T-helper 17 cell (primary cell): ENCODE measurements at regions not wholly inside any gene's neighbourhood (a gene's known extent, or its start where the extent isn't known, plus 50 kb on each side); places are given as distances from the start of the nearest gene placed in this dataset.

ENCODE experiments used
- ATAC-seq: fragments of 150-1000 bp; cut with Tn5 transposase; 2 replicates; pipeline ENCODE4 v1.10.0; 2021; ENCODE audit warnings: mild to moderate bottlenecking, moderate library complexity
- DNase-seq, 3 donors: peaks; one replicate each; pipeline versions ENCODE4 v3.0.0 to v3.0.0-alpha.2; 2020 to 2021
- H3K9me3 ChIP-seq: one replicate; pipeline ENCODE4 v1.7.0; 2013; ENCODE audit warnings: low read length, mild to moderate bottlenecking; ENCODE audit not compliant: control insufficient read depth, poor library complexity, severe bottlenecking
- H3K27ac Mint-ChIP-seq: one replicate; pipeline ENCODE4 v1.8.0; 2022; ENCODE audit warnings: mild to moderate bottlenecking, moderate library complexity, mixed read lengths
- H3K27me3 Mint-ChIP-seq: one replicate; pipeline ENCODE4 v1.8.0; 2022; ENCODE audit warnings: mixed read lengths
- H3K36me3 Mint-ChIP-seq: one replicate; pipeline ENCODE4 v1.8.0; 2022; ENCODE audit warnings: low read depth, mixed read lengths
- H3K4me1 Mint-ChIP-seq: one replicate; pipeline ENCODE4 v1.8.0; 2022; ENCODE audit warnings: mild to moderate bottlenecking, mixed read lengths
- H3K4me3 Mint-ChIP-seq: one replicate; pipeline ENCODE4 v1.8.0; 2022; ENCODE audit warnings: mild to moderate bottlenecking, moderate library complexity, mixed read lengths

DNA sequence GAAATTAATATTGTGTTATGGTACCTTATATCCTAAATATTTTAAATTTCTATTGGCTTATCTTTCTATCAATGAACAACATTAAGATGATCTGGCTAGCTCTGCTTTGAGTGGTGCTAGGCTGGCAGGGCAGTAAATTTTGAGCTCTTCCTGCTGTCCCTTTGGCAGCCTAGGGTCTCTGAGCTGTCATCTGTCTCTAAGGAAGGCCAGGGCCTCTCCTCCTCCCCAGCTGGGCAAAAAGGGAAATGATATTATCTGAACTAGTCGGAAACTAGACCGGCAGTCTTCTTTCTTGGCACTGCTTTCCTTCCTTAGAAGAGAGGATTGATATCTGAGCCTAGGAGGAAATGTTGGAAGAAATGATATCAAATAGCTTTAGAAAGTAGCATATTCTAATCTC lies 176.7 kb upstream of the BTBD3 start:
- Mint-ChIP-seq H3K4me3 (no peak overlapping the region), H3K27me3 (no peaks in the 10 kb centered on the region), H3K4me1 (no peaks in the 10 kb centered on the region), H3K27ac (no peak overlapping the region), H3K36me3 (no peaks in the 10 kb centered on the region)
- no peak for ATAC-seq
- H3K9me3 ChIP-seq: no peaks in the 10 kb centered on the region
- DNase-seq: no peak

DNA sequence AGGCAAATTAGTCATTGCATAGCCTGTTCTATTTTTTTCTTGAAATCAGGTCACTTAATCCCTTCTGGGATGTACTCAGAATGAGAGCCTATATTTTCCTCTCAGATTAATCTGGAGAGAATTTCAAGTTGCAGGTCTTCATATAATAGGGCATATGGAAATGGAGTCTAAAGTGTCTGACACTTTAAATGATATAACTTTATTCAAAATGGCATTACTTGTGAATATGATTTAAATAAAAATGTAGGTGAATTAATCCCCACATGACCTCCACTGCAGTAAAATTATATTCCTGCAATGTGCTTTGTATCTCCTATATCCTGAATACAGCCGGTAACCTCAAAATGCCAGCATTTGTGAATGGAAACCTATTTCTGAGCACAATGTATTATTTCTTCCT lies 172.5 kb upstream of the BTBD3 start:
- DNase-seq (no peak), ATAC-seq (no peak)
- Mint-ChIP-seq H3K4me3 (no peak overlapping the region), H3K4me1 (no peaks in the 10 kb centered on the region), H3K27me3 (no peaks in the 10 kb centered on the region), H3K27ac (no peak overlapping the region), H3K36me3 (no peaks in the 10 kb centered on the region)
- H3K9me3 ChIP-seq: no peaks in the 10 kb centered on the region

DNA sequence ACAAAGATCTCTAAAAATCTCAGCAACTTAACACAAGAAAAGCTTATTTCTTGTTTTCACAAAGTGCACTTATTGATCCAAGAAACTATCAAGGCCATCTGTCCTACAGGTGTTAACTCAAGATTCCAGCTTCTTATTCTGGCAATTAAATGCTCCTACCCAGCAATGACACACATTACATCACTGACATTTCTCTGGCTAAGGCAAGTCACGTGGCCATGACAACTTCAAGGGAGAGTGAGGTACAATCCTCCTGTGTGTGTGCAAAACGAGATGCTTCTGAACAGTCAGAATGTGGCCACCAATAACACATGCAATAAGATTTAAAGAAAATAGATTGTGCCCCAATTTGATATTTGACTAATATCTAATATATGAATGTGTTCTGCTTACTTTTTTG lies 169.3 kb upstream of the BTBD3 start:
- no peaks in the 10 kb centered on the region for H3K27me3 Mint-ChIP-seq
- ATAC-seq: no peak
- DNase-seq: no peak
- no peak overlapping the region for H3K4me3 Mint-ChIP-seq
- H3K27ac Mint-ChIP-seq: no peak overlapping the region
- H3K4me1 Mint-ChIP-seq: no peaks in the 10 kb centered on the region
- no peaks in the 10 kb centered on the region for H3K9me3 ChIP-seq
- no peaks in the 10 kb centered on the region for H3K36me3 Mint-ChIP-seq

DNA sequence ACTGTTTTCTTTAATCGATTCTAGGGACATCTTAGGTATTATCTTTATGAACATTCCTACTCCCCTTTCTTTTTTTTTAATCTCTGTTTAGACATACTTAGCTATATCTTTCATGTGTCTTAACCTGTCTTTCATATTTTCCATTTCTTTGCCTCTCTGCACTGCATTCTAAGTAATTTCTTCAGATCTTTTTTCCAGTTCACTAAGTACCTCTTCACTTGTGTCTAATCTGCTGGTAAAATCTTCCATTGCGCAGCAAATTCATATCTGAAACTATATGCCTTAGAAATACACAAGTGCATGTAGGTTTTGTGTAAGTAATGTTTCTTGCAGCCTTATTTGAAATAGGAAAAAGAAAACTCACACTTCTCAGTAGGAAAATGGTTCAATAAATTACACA lies 165.4 kb upstream of the BTBD3 start:
- Mint-ChIP-seq H3K27ac (no peak overlapping the region), H3K27me3 (no peaks in the 10 kb centered on the region), H3K4me1 (no peaks in the 10 kb centered on the region), H3K4me3 (no peak overlapping the region), H3K36me3 (no peaks in the 10 kb centered on the region)
- no peaks in the 10 kb centered on the region for H3K9me3 ChIP-seq
- no peak for ATAC-seq
- DNase-seq: no peak

DNA sequence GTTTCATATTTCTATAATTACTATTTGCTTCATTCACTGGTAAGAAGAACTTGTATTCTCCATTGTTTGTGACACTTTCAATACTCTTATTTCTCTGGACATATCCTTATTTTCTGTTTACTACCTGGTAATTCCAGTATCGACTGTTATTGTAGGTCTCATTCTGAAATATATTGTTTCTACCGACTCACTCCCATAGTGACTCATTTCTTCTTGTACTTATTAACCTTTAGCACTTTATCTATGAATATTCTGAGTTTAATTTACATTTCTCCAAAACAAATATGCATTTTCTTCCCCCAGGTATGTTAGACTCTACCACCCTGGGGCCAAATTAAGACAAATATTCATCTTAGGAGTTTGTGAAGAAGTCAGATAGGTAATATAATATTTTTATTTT lies 164.5 kb upstream of the BTBD3 start:
- H3K4me3 Mint-ChIP-seq: no peak overlapping the region
- H3K9me3 ChIP-seq: no peaks in the 10 kb centered on the region
- no peak overlapping the region for H3K27ac Mint-ChIP-seq
- H3K36me3 Mint-ChIP-seq: no peaks in the 10 kb centered on the region
- no peak for ATAC-seq
- no peak for DNase-seq
- H3K4me1 Mint-ChIP-seq: no peaks in the 10 kb centered on the region
- no peaks in the 10 kb centered on the region for H3K27me3 Mint-ChIP-seq

DNA sequence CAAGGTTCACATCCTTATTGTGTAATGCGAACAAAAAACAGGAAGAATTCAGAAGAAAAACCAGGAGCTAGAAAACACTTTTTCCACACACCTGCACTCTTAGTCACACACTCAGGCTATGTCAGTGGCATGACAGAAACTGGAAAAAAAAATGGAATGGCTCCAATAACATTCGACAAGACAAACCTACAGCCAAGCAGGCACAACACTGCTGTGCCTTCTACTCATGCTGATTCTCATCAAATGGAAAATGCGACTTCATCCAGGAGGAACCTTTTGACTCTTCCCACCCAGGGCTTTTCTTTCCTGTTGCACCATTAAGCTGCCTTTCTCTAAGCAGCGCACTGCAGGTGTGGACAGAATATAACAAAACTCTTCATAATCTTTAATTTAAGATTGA lies 163.2 kb upstream of the BTBD3 start:
- no peak for ATAC-seq
- Mint-ChIP-seq H3K36me3 (no peaks in the 10 kb centered on the region), H3K27me3 (no peaks in the 10 kb centered on the region)

DNA sequence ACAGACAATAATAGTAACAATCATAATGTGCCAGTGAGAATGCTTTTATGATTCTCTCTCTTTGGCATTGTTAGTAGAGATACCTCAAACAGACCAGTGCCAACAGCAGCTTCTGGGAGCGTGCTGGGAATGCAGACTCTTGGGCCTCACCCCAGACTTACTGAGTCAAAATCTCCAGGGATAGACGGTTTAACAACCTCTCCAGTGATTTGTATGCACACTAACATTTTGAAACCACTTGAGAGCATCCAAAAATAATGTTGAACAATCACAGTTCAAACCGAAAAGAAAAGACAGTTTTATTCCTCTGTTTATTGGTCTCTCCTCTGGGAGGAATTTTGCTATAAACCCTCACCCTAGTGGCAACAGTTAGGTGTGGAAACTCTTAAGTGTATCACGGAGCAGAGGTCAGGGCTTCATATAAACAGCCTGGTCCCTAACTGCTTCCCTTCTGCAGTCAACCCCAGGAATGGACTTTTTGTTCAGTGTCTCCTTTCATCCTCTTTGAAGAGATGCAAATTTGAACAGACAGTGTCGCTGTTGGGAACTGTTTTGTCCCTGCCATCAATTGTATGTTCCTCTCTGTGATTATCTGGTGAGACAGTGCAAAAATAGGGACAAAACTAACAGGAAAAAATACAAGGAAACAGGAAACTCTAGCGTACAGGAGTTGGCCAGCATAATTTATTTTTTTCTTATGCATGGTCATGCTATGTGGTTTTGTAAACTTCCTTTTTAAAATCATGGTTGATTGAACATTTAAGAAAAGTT lies 162.4 kb upstream of the BTBD3 start:
- no peak overlapping the region for H3K27ac Mint-ChIP-seq
- no peaks in the 10 kb centered on the region for H3K4me1 Mint-ChIP-seq

More for the DNA sequence above, 163.2 kb upstream of the BTBD3 start:
- DNase-seq: no peak
- H3K9me3 ChIP-seq: no peaks in the 10 kb centered on the region
- Mint-ChIP-seq H3K27ac (no peak overlapping the region), H3K4me3 (no peak overlapping the region), H3K4me1 (no peaks in the 10 kb centered on the region)

DNA sequence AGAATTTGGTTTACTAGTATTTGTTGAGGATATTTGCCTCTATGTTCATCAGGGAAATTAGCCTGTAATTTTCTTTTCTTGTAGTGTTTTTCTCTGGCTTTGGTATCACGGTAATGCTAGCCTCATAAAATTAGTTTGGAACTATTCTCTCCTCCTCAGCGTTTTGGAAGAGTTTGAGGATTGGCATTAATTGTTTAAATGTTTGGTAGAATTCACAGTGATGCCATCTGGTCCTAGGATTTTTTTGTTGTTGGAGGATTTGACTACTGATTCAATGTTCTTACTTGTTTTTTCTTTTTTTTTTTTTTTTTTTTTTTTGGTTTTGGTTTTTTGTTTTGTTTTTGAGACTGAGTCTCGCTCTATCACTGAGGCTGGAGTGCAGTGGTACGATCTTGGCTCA lies 156.2 kb upstream of the BTBD3 start:
- H3K4me3 Mint-ChIP-seq: no peak overlapping the region
- DNase-seq (no peak), ATAC-seq (no peak)
- H3K4me1 Mint-ChIP-seq: no peaks in the 10 kb centered on the region
- H3K36me3 Mint-ChIP-seq: no peaks in the 10 kb centered on the region
- no peaks in the 10 kb centered on the region for H3K27me3 Mint-ChIP-seq
- no peaks in the 10 kb centered on the region for H3K9me3 ChIP-seq
- no peak overlapping the region for H3K27ac Mint-ChIP-seq

More for the DNA sequence above, 162.4 kb upstream of the BTBD3 start:
- no peaks in the 10 kb centered on the region for H3K27me3 Mint-ChIP-seq
- H3K4me3 Mint-ChIP-seq: no peak overlapping the region
- no peak for DNase-seq
- ATAC-seq: no peak
- H3K36me3 Mint-ChIP-seq: no peaks in the 10 kb centered on the region
- no peaks in the 10 kb centered on the region for H3K9me3 ChIP-seq

DNA sequence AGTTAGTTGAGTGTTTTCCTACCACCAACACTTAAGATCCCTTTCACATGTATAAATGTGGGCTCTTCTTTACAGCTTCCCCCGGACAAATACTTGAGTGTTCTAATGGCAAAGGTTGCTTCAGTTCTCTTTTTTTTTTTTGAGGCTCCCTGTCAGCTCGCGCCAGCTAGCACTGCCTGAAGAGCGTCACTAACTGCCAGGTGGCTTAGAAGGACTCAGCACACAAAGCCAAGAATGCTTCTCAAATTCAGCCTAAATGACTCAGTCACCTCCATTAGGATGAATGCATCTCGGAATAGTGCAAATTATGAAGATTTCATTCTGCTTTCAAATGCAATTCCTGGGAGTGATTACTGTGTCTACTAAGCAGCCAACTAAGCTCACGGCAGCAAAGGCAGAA lies 150.7 kb upstream of the BTBD3 start:
- H3K9me3 ChIP-seq: no peaks in the 10 kb centered on the region
- Mint-ChIP-seq H3K27me3 (no peaks in the 10 kb centered on the region), H3K4me3 (no peak overlapping the region), H3K27ac (no peak overlapping the region), H3K36me3 (no peaks in the 10 kb centered on the region), H3K4me1 (no peaks in the 10 kb centered on the region)
- no peak for ATAC-seq
- no peak for DNase-seq

DNA sequence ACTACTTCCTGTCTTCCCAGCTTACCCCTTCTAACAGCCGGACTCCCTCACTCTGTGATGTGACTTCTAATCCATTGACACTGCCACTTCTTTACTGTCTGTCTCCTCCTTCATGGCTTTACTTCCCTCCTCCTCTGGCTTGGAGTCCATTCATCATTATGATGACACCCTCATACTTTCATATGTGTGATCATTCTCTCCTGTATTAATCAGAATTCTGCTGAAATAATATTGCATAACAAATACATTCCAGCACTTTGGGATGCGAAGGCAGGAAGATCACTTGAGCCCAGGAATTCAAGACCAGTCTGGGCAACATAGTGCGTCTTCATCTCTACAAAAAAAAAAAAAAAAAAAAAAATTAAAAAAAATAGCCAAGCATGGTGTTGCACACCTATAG lies 147.9 kb upstream of the BTBD3 start:
- Mint-ChIP-seq H3K36me3 (no peaks in the 10 kb centered on the region), H3K4me3 (no peak overlapping the region), H3K4me1 (no peaks in the 10 kb centered on the region), H3K27me3 (no peaks in the 10 kb centered on the region), H3K27ac (no peak overlapping the region)
- H3K9me3 ChIP-seq: no peaks in the 10 kb centered on the region
- DNase-seq: no peak
- ATAC-seq: no peak

DNA sequence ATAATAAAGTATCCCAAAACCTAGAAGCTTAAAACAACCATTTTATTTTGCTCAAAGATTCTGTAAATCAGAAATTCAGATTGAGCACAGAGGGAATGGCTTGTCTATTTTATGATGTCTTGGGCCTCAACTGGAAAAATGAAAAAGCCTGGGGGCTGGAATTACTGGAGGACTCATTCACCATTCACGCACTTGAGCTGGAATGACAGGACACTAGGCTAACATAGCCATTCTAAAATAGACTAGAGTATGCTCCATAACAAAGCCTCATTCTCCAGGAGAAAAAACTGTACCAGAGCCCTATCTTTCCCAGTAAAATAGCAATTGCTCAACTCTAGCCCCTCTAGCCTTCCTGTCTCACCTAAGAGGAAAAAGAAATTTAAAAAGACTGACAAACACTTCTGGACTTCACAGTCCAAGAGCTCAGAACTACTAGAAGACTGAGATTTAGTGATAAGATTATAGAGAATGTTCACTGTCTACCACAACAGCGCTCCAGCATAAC lies 145.4 kb upstream of the BTBD3 start:
- H3K27me3 Mint-ChIP-seq: no peaks in the 10 kb centered on the region
- no peak overlapping the region for H3K27ac Mint-ChIP-seq

DNA sequence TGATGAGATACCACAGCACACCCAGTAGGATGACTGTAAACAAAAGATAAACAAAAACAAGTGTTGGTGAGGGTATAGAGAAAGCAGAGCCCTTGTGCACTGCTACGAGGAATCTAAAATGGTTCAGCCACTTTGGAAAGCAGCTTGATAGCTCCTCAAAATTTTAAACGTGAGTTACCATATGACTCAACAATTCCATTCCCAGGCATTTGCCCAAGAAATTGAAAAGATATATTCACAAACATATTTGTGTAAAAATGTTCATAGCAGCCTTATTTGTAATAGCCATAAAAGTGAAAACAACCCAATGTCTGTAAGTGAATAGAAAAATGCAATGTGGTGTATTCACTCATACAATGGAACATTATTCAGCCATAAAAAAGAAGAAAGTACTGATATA lies 141.0 kb upstream of the BTBD3 start:
- no peak overlapping the region for H3K27ac Mint-ChIP-seq
- H3K4me1 Mint-ChIP-seq: no peaks in the 10 kb centered on the region
- H3K4me3 Mint-ChIP-seq: no peak overlapping the region
- H3K27me3 Mint-ChIP-seq: no peaks in the 10 kb centered on the region
- no peak for ATAC-seq
- H3K9me3 ChIP-seq: no peaks in the 10 kb centered on the region
- DNase-seq: no peak
- H3K36me3 Mint-ChIP-seq: no peaks in the 10 kb centered on the region

More for the DNA sequence above, 145.4 kb upstream of the BTBD3 start:
- H3K36me3 Mint-ChIP-seq: no peaks in the 10 kb centered on the region
- DNase-seq (no peak), ATAC-seq (no peak)
- H3K4me1 Mint-ChIP-seq: no peaks in the 10 kb centered on the region
- no peak overlapping the region for H3K4me3 Mint-ChIP-seq
- H3K9me3 ChIP-seq: no peaks in the 10 kb centered on the region

DNA sequence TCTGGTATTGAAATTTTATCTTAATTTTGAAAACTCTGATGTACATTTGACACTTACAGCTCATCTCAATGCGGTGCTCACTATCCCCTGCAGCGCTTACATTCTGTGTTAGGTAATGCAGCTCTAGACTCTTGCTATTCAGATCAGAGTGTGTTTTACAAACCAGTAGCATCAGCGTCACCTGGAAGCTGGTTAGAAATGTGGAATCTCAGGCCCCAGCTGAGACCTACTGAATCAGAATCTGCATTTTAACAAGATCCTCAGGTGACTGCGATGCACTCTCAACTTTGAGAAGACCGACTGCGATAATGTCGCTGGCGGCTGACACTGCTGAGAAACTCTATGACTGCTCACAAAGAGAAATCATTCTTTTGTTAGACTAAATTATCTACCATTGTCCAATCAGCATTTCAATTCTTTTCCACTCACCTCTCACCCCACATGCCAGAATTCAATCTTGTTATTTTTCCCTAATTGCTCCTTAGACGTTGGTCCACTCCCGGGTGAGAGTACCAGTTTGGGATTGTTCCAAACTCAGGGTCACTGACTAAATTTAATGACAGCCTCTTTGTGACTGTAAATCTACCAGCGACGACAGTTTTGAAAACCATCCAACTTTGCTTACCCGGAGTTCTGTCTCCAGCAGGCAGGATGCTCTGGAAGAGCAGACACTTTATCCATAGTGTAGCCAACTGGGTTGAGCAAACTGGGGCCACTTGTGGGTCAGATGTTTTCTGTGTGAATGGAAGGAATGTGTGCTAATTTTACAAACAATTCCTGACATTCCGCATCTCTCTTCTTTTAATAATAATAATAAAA lies 140.1 kb upstream of the BTBD3 start:
- no peaks in the 10 kb centered on the region for H3K9me3 ChIP-seq
- H3K4me3 Mint-ChIP-seq: no peak overlapping the region
- ATAC-seq (no peak), DNase-seq (no peak)
- H3K4me1 Mint-ChIP-seq: no peaks in the 10 kb centered on the region
- H3K27ac Mint-ChIP-seq: no peak overlapping the region
- no peaks in the 10 kb centered on the region for H3K36me3 Mint-ChIP-seq
- H3K27me3 Mint-ChIP-seq: no peaks in the 10 kb centered on the region

DNA sequence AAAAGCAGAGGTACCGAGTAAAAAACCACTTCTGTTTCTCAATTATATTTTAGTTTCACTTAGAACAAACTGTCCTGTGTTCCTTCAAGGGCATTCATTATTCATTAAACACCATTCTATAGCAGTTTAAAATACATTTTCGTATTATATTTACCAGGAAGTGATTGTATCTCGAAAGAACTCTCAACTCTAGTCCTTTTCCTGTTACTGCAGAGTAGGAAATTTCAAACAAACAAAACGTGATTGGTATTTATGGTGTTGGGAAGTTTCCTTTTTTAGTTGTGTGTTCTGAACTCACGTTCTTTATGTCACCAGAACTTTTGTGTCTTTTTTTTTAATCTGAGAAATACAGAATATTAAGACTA lies 139.5 kb upstream of the BTBD3 start:
- H3K27ac Mint-ChIP-seq: no peak overlapping the region
- no peak overlapping the region for H3K4me3 Mint-ChIP-seq
- no peaks in the 10 kb centered on the region for H3K27me3 Mint-ChIP-seq
- no peaks in the 10 kb centered on the region for H3K9me3 ChIP-seq
- H3K4me1 Mint-ChIP-seq: no peaks in the 10 kb centered on the region
- DNase-seq (no peak), ATAC-seq (no peak)
- no peaks in the 10 kb centered on the region for H3K36me3 Mint-ChIP-seq
